K562 (cell line): ENCODE measurements at regions not wholly inside any gene's neighbourhood (a gene's known extent, or its start where the extent isn't known, plus 50 kb on each side); places are given as distances from the start of the nearest gene placed in this dataset.

ENCODE experiments used
- ATAC-seq: fragments of 200-7000 bp; cut with Tn5 transposase; 3 replicates; pipeline ENCODE4 v1.9.1; 2020; ENCODE audit warnings: moderate library complexity
- BruUV-seq: library from RNA; stranded (reverse); fragments of 400-500 nt; replicated peaks from 2 replicates; lab custom pipeline; 2021; lab: Mats Ljungman, UMichigan
- CTCF ChIA-PET: fragments of 300-600 bp; formaldehyde crosslinking; extraction: SDS; loops from one replicate; lab custom pipeline; 2021; ENCODE audit warnings: low intra/inter-chr PET ratio; lab: Yijun Ruan, JAX
- POLR2A ChIA-PET: fragments of 300-600, 350-650 bp; sonication (Branson Sonifier 250); formaldehyde crosslinking; extraction: SDS; loops from one replicate; lab custom pipeline; 2021; ENCODE audit warnings: antibody characterized with exemption, inconsistent platforms; lab: Yijun Ruan, JAX
- DNase-seq, 4 experiments: peaks; one replicate each; pipeline versions ENCODE4 v3.0.0 to v3.0.0-alpha.2; 2011 to 2018; ENCODE audit warnings: low spot score in 3 of 4, mixed read lengths in 3 of 4; ENCODE audit errors: extremely low read depth in 1 of 4
- FAIRE-seq: peaks from 2 replicates; lab custom pipeline; 2011; peaks lifted over from hg19 to GRCh38; lab: Jason Lieb, UNC
- H2AFZ ChIP-seq: 2 replicates; pipeline ENCODE4 v1.6.0; 2011; ENCODE audit warnings: low read depth, low read length, control low read depth, inconsistent platforms
- H3K27ac ChIP-seq: fragments of 200-600 bp; 3 replicates; pipeline ENCODE4 v1.8.0; 2011; ENCODE audit warnings: low read depth, mild to moderate bottlenecking, control low read depth, inconsistent platforms, low read length, moderate library complexity, mixed read lengths; ENCODE audit errors: extremely low read depth
- H3K27me3 ChIP-seq, 2 experiments: fragments of 300-600 bp in 1 of 2; 2 replicates in 1 of 2; 3 replicates in 1 of 2; pipeline versions ENCODE4 v1.6.0 to v1.8.0; 2011; ENCODE audit warnings: inconsistent platforms in 2 of 2, low read length in 2 of 2, mild to moderate bottlenecking in 1 of 2, mixed read lengths in 1 of 2, moderate library complexity in 1 of 2; ENCODE audit not compliant: control insufficient read depth in 2 of 2, insufficient read depth in 2 of 2
- H3K36me3 ChIP-seq: fragments of 300-600 bp; 3 replicates; pipeline ENCODE4 v1.8.0; 2011; ENCODE audit warnings: mild to moderate bottlenecking, low read length, inconsistent platforms; ENCODE audit not compliant: control insufficient read depth, insufficient read depth
- H3K4me1 ChIP-seq, 2 experiments: fragments of 200-600 bp in 1 of 2; replicated peaks in 1 of 2; 2 replicates in 1 of 2; 3 replicates in 1 of 2; pipeline versions ENCODE4 v1.5.1 to v1.8.0; 2011; ENCODE audit warnings: inconsistent platforms in 2 of 2, low read length in 2 of 2, mild to moderate bottlenecking in 1 of 2, mixed read lengths in 1 of 2, moderate library complexity in 1 of 2; ENCODE audit not compliant: control insufficient read depth in 2 of 2, insufficient read depth in 2 of 2
- H3K4me2 ChIP-seq: 2 replicates; pipeline ENCODE4 v1.6.1; 2011; ENCODE audit warnings: low read length, control low read depth, inconsistent platforms, mixed read lengths; ENCODE audit not compliant: insufficient read depth
- H3K4me3 ChIP-seq: fragments of 200-600 bp; sonication (generic), shearing (Covaris generic); 2 replicates; pipeline ENCODE4 v1.5.1; 2016; ENCODE audit warnings: control low read depth, inconsistent platforms
- H3K79me2 ChIP-seq: fragments of 200-600 bp; 3 replicates; pipeline ENCODE4 v1.8.0; 2011; ENCODE audit warnings: low read length, inconsistent platforms; ENCODE audit not compliant: control insufficient read depth, insufficient read depth
- H3K9ac ChIP-seq, 2 experiments: 2 replicates each; pipeline versions ENCODE4 v1.6.0 to v1.6.1; 2011; ENCODE audit warnings: low read depth in 2 of 2, low read length in 2 of 2, control low read depth in 1 of 2, inconsistent platforms in 1 of 2, mild to moderate bottlenecking in 1 of 2, mixed read lengths in 1 of 2; ENCODE audit not compliant: insufficient read depth in 1 of 2
- H3K9me1 ChIP-seq: one replicate; pipeline ENCODE4 v1.6.0; 2011; ENCODE audit warnings: inconsistent platforms, mild to moderate bottlenecking, low read length, moderate library complexity; ENCODE audit not compliant: control insufficient read depth, insufficient read depth
- H3K9me3 ChIP-seq: replicated peaks from 2 replicates; pipeline ENCODE4 v1.5.1; 2011; ENCODE audit warnings: low read depth, low read length, inconsistent platforms; ENCODE audit not compliant: control insufficient read depth, insufficient read depth
- H4K20me1 ChIP-seq: replicated peaks from 2 replicates; pipeline ENCODE4 v1.6.1; 2011; ENCODE audit warnings: low read length, inconsistent platforms, mixed read lengths; ENCODE audit not compliant: control insufficient read depth, insufficient read depth
- C11orf30 ChIP-seq: fragments of 450-650 bp; IDR thresholded peaks from 2 replicates; pipeline ENCODE4 v1.6.1; 2016; ENCODE audit warnings: low read depth, mild to moderate bottlenecking
- EP300 ChIP-seq: IDR thresholded peaks from 2 replicates; pipeline ENCODE4 v1.6.1; 2012; ENCODE audit warnings: low read length, improper control_type of control experiment
- KLF10 ChIP-seq: fragments of 250-450 bp; sonication (Bioruptor Pico); IDR thresholded peaks from 2 replicates; pipeline ENCODE4 v1.6.1; 2021; ENCODE audit warnings: matching md5 sums
- KLF16 ChIP-seq: IDR thresholded peaks from 2 replicates; pipeline ENCODE4 v1.6.1; 2016; ENCODE audit warnings: antibody characterized with exemption
- MCM5 ChIP-seq: fragments of 450-650 bp; IDR thresholded peaks from 2 replicates; pipeline ENCODE4 v1.6.1; 2016; ENCODE audit warnings: low read depth
- MYBL2 ChIP-seq, 2 experiments: fragments of 450-650 bp in 1 of 2; sonication (generic) in 1 of 2; formaldehyde crosslinking in 1 of 2; IDR thresholded peaks; 2 replicates each; pipeline versions ENCODE4 v1.6.1 to v1.8.1; 2017 to 2022; ENCODE audit warnings: borderline replicate concordance in 1 of 2, inconsistent platforms in 1 of 2, low read depth in 1 of 2, mild to moderate bottlenecking in 1 of 2, missing genetic modification reagents in 1 of 2, moderate library complexity in 1 of 2
- NR0B1 ChIP-seq: fragments of 450-650 bp; IDR thresholded peaks from one replicate; pipeline ENCODE4 v1.6.1; 2018; ENCODE audit warnings: mild to moderate bottlenecking, moderate library complexity; ENCODE audit not compliant: partially characterized antibody
- RNF2 ChIP-seq: sonication (generic); IDR thresholded peaks from 2 replicates; pipeline ENCODE4 v1.6.1; 2016
- STAT5A ChIP-seq: IDR thresholded peaks from 2 replicates; pipeline ENCODE4 v1.6.1; 2012; ENCODE audit warnings: low read length, inconsistent platforms, borderline replicate concordance
- TCF15 ChIP-seq: fragments of 250-450 bp; sonication (Bioruptor Pico); IDR thresholded peaks from 2 replicates; pipeline ENCODE4 v1.8.0; 2022; ENCODE audit warnings: moderate library complexity, mild to moderate bottlenecking, inconsistent platforms
- TCFL5 ChIP-seq: fragments of 250-450 bp; sonication (Bioruptor Pico); conservative IDR thresholded peaks from 2 replicates; pipeline ENCODE4 v1.6.1; 2021; ENCODE audit warnings: mild to moderate bottlenecking, moderate library complexity, matching md5 sums
- ZNF239 ChIP-seq: fragments of 250-450 bp; sonication (Bioruptor Pico); IDR thresholded peaks from 2 replicates; pipeline ENCODE4 v1.4.0; 2020; ENCODE audit warnings: mild to moderate bottlenecking
- ZNF449 ChIP-seq: fragments of 250-450 bp; sonication (Bioruptor Pico); IDR thresholded peaks from 2 replicates; pipeline ENCODE4 v1.8.0; 2022; ENCODE audit warnings: moderate library complexity, mild to moderate bottlenecking, inconsistent platforms
- WGBS: fragments of 100-300 bp; shearing (Covaris generic); methylation state at CpG from one replicate; pipeline ENCODE4 v1.1.6; 2016; ENCODE audit warnings: low coverage, mixed read lengths; ENCODE audit not compliant: insufficient coverage; ENCODE audit errors: missing lambda C conversion rate; 5-methylcytosine and 5-hydroxymethylcytosine counted together
- in situ Hi-C: fragments of 300-500 bp; cut with MboI; formaldehyde crosslinking; loops from 4 replicates; pipeline ENCODE4 v1.15.0; 2018; ENCODE audit warnings: inconsistent platforms, mixed read lengths
- intact Hi-C: fragments of 100-400 bp; cut with micrococcal nuclease; formaldehyde crosslinking; loops from 2 replicates; pipeline ENCODE4 v1.14.2; 2022

GRCh38 chr10:3354174-3354900 lies 181.8 kb upstream of the PITRM1 start:
- no peak for DNase-seq
- ATAC-seq: no peak
- BruUV-seq: no TSS peak
- Histone ChIP-seq H3K9me1 (no peaks in the 10 kb centered on the region), H3K4me2 (no peak overlapping the region), H3K9me3 (no peaks in the 10 kb centered on the region), H3K36me3 (no peaks in the 10 kb centered on the region), H4K20me1 (no peaks in the 10 kb centered on the region), H3K9ac (no peak overlapping the region), H3K27ac (no peak overlapping the region), H3K4me1 (no peaks in the 10 kb centered on the region), H3K4me3 (no peak overlapping the region), H2AFZ (no peak overlapping the region), H3K27me3 (peaks cover 0 to 11% of the 10 kb centered on the region in 2 experiments; a peak in 1 of 5 replicates), H3K79me2 (no peaks in the 10 kb centered on the region)
- WGBS: 0% methylated on average over 2 of the region's 3 CpGs
- intact Hi-C loops (no loop called here), in situ Hi-C loops (no loop called here)
- POLR2A ChIA-PET: no interaction called here
- no peak for FAIRE-seq
- TF ChIP-seq MCM5: no peak
- no peak for TF ChIP-seq TCF15
- CTCF ChIA-PET: no interaction called here

GRCh38 chr10:3353235-3353634 lies 180.7 kb upstream of the PITRM1 start:
- H3K79me2 ChIP-seq: no peaks in the 10 kb centered on the region
- H3K4me3 ChIP-seq: no peak overlapping the region
- in situ Hi-C loops (no loop called here), intact Hi-C loops (no loop called here)
- no peak for FAIRE-seq
- H3K36me3 ChIP-seq: no peaks in the 10 kb centered on the region
- no peaks in the 10 kb centered on the region for H3K4me1 ChIP-seq
- H3K9me3 ChIP-seq: no peaks in the 10 kb centered on the region
- 2% methylated on average over 2 of the region's 2 CpGs for WGBS
- ChIA-PET POLR2A (interaction anchor here (1.2 kb wide), 1 partner anchor 10 kb away, joined by 4 read pairs; no protein-coding TSS in a partner anchor), CTCF (no interaction called here)
- peaks cover 5% of the 10 kb centered on the region for H4K20me1 ChIP-seq
- H2AFZ ChIP-seq: no peak overlapping the region
- H3K4me2 ChIP-seq: no peak overlapping the region
- H3K27ac ChIP-seq: no peak overlapping the region
- H3K27me3 ChIP-seq: peaks cover 3 to 11% of the 10 kb centered on the region in 2 experiments; a peak in 2 of 5 replicates
- ATAC-seq: no peak
- no peaks in the 10 kb centered on the region for H3K9me1 ChIP-seq
- BruUV-seq: no TSS peak
- TF ChIP-seq TCFL5 (no peak), KLF10 (CRISPR knock-in tag) (no peak), C11orf30 (no peak), NR0B1 (no peak), MYBL2 (IDR thresholded peaks at IDR 0.05; ENCODE audit: low read depth) (no peak), MYBL2 (CRISPR knock-in tag; IDR thresholded peaks at IDR 0.05; ENCODE audit: borderline replicate concordance) (no peak), STAT5A (no peak), ZNF239 (CRISPR knock-in tag) (no peak), RNF2 (no peak), EP300 (no peak), KLF16 (no peak), ZNF449 (no peak)
- no peak for DNase-seq
- H3K9ac ChIP-seq: no peak overlapping the region
